Upper lobe of left lung (tissue), 4 donors: ENCODE measurements at regions not wholly inside any gene's neighbourhood (a gene's known extent, or its start where the extent isn't known, plus 50 kb on each side); places are given as distances from the start of the nearest gene placed in this dataset.

ENCODE experiments used
- CTCF ChIP-seq, 6 experiments: fragments of 450-650 bp in 4 of 6; fragments of 200-600 bp in 2 of 6; sonication (generic) in 2 of 6; IDR thresholded peaks; one replicate each; pipeline ENCODE4 v1.5.1; 2016 to 2019; ENCODE audit warnings: antibody characterized with exemption in 6 of 6
- EP300 ChIP-seq, 4 donors: sonication (generic); formaldehyde crosslinking; IDR thresholded peaks; one replicate each; pipeline ENCODE4 v1.5.1; 2017; ENCODE audit warnings: antibody characterized with exemption in 4 of 4, control low read depth in 2 of 4
- POLR2A ChIP-seq, 4 donors: fragments of 450-650 bp; IDR thresholded peaks; one replicate each; pipeline ENCODE4 v1.5.1; 2016 to 2017; ENCODE audit warnings: antibody characterized with exemption in 4 of 4, mild to moderate bottlenecking in 2 of 4

- TF ChIP-seq CTCF (IDR thresholded peaks at IDR 0.05) (no peak), EP300 (IDR thresholded peaks at IDR 0.05) (no peak), POLR2A (IDR thresholded peaks at IDR 0.05) (no peak)
Measured at GRCh38 chr2:239668651-239669050, 267.8 kb upstream of the HDAC4 start.
